ENCODE measurements at regions not wholly inside any gene's neighbourhood (a gene's known extent, or its start where the extent isn't known, plus 50 kb on each side); places are given as distances from the start of the nearest gene placed in this dataset.

DNA sequence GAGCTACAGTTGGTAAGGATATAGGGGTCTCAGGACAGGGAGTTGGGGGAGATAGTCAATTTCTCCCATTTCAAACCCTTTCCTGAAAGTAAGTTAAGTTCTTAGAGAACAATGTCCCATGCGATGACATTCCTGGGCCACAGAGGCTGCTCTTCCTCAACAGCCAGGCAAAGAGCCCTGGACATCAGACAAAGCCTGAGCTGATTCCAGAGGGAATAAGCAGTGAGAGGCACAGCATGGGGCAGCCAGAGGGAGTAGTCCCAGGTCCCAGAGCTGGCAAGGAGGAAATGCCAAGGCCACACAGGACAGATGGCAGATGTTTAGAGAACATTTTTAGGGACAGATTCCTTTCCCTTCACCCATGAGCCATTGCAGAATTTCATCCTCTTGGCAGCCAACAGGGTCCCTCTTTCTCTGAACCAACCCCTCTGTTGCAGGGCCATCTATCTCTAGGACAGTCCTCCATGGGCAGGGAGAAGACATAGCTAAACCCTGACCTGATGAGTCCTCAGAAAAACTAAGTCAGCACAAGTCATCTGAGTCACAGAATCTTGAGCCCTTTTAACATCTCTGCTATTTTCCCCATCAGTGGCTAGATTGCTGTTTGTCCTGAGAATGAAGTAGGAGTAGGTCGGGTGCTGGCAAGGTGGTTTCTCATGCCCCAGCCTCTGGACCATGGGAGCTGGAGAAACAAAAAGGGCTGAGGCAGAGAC lies 60.3 kb upstream of the CALM2 start:
- H3K4me3 ChIP-seq (ENCODE audit: low read length) = no peak overlapping the region
- H3K4me1 ChIP-seq (ENCODE audit: control insufficient read depth, insufficient read depth, low read length) = no peaks in the 10 kb centered on the region
- intact Hi-C loops (cut with micrococcal nuclease) = no loop called here
- Mint-ChIP-seq H3K36me3 (no peaks in the 10 kb centered on the region), H3K27ac (no peak overlapping the region), H3K27me3 (ENCODE audit: low read depth in 2 of 2) (no peaks in the 10 kb centered on the region), H3K9me3 (no peaks in the 10 kb centered on the region), H3K4me1 (no peaks in the 10 kb centered on the region), H3K4me3 (no peak overlapping the region)
- no peaks in the 10 kb centered on the region for H3K36me3 ChIP-seq (ENCODE audit: control insufficient read depth, insufficient read depth, low read length)
- no peak for ATAC-seq
- no peaks in the 10 kb centered on the region for H3K27me3 ChIP-seq (ENCODE audit: control insufficient read depth, insufficient read depth, low read length)
- 96% methylated on average over 2 of the region's 2 CpGs for WGBS (ENCODE audit: insufficient coverage)
- no peak for DNase-seq
- no peak overlapping the region for H3K27ac ChIP-seq (ENCODE audit: low read length)
- TF ChIP-seq, protein P1, sequence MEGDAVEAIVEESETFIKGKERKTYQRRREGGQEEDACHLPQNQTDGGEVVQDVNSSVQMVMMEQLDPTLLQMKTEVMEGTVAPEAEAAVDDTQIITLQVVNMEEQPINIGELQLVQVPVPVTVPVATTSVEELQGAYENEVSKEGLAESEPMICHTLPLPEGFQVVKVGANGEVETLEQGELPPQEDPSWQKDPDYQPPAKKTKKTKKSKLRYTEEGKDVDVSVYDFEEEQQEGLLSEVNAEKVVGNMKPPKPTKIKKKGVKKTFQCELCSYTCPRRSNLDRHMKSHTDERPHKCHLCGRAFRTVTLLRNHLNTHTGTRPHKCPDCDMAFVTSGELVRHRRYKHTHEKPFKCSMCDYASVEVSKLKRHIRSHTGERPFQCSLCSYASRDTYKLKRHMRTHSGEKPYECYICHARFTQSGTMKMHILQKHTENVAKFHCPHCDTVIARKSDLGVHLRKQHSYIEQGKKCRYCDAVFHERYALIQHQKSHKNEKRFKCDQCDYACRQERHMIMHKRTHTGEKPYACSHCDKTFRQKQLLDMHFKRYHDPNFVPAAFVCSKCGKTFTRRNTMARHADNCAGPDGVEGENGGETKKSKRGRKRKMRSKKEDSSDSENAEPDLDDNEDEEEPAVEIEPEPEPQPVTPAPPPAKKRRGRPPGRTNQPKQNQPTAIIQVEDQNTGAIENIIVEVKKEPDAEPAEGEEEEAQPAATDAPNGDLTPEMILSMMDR (IDR thresholded peaks at IDR 0.05) = no peak
- no peaks in the 10 kb centered on the region for H3K9me3 ChIP-seq (ENCODE audit: control insufficient read depth, insufficient read depth, low read length)

DNA sequence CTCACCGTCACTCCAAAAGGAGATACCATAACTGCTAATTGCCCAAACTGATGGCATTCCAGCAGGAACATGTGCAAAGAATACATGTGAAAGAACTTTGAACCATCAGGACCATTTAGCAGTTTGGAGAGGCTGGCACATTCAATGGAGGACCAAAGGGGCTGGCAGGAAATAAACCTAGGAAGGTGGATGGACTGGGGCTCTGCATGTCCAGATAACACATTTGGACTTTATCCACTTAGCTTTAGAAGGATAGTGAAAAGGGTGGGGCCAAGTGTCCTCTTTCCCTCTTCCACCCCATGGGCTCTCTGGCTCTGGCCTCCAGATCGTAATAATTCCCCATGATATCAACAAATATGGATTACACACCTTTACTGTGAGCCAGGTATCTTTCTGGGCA lies 58.8 kb upstream of the CALM2 start:
- intact Hi-C loops (cut with micrococcal nuclease) = no loop called here
- WGBS (ENCODE audit: insufficient coverage) = 100% methylated on average over 2 of the region's 2 CpGs

DNA sequence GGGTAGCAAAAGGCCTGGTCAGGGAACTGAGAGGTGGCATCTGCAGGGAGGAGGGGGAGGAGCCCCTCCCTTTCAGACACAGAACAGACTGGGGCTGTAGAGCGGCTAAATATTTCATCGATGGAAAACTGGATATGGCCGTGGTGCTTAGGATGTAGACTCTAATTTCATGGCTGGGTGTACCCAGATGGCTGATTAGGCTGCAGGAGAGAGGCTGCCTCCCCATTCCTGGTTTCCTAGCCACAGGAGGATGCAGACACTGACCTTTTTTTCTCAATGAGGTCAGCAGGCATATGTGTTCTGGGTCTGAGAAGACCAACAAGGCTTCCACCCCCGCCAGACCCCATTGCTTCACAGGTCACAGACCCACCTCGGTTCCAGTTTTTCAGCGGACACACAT lies 58.1 kb upstream of the CALM2 start:
- Mint-ChIP-seq H3K36me3 (no peaks in the 10 kb centered on the region), H3K27me3 (ENCODE audit: low read depth in 2 of 2) (no peaks in the 10 kb centered on the region), H3K27ac (no peak overlapping the region), H3K4me1 (no peaks in the 10 kb centered on the region), H3K4me3 (no peak overlapping the region), H3K9me3 (no peaks in the 10 kb centered on the region)
- Histone ChIP-seq H3K27ac (ENCODE audit: low read length) (no peak overlapping the region), H3K9me3 (ENCODE audit: control insufficient read depth, insufficient read depth, low read length) (no peaks in the 10 kb centered on the region), H3K27me3 (ENCODE audit: control insufficient read depth, insufficient read depth, low read length) (no peaks in the 10 kb centered on the region), H3K36me3 (ENCODE audit: control insufficient read depth, insufficient read depth, low read length) (no peaks in the 10 kb centered on the region), H3K4me3 (ENCODE audit: low read length) (no peak overlapping the region), H3K4me1 (ENCODE audit: control insufficient read depth, insufficient read depth, low read length) (no peaks in the 10 kb centered on the region)
- ATAC-seq (no peak), DNase-seq (no peak)
- intact Hi-C loops (cut with micrococcal nuclease) = no loop called here
- TF ChIP-seq, protein P1 (IDR thresholded peaks at IDR 0.05) = no peak
- 90% methylated on average over 6 of the region's 6 CpGs for WGBS (ENCODE audit: insufficient coverage)

More for the DNA sequence above, 58.8 kb upstream of the CALM2 start:
- Mint-ChIP-seq H3K9me3 (no peaks in the 10 kb centered on the region), H3K36me3 (no peaks in the 10 kb centered on the region), H3K4me3 (no peak overlapping the region), H3K27ac (no peak overlapping the region), H3K4me1 (no peaks in the 10 kb centered on the region), H3K27me3 (ENCODE audit: low read depth in 2 of 2) (no peaks in the 10 kb centered on the region)
- Histone ChIP-seq H3K4me1 (ENCODE audit: control insufficient read depth, insufficient read depth, low read length) (no peaks in the 10 kb centered on the region), H3K9me3 (ENCODE audit: control insufficient read depth, insufficient read depth, low read length) (no peaks in the 10 kb centered on the region), H3K36me3 (ENCODE audit: control insufficient read depth, insufficient read depth, low read length) (no peaks in the 10 kb centered on the region), H3K27ac (ENCODE audit: low read length) (no peak overlapping the region), H3K27me3 (ENCODE audit: control insufficient read depth, insufficient read depth, low read length) (no peaks in the 10 kb centered on the region), H3K4me3 (ENCODE audit: low read length) (no peak overlapping the region)
- TF ChIP-seq, protein P1 (IDR thresholded peaks at IDR 0.05) = no peak
- no peak for ATAC-seq
- no peak for DNase-seq
